ENCODE measurements at regions not wholly inside any gene's neighbourhood (a gene's known extent, or its start where the extent isn't known, plus 50 kb on each side); places are given as distances from the start of the nearest gene placed in this dataset.

DNA sequence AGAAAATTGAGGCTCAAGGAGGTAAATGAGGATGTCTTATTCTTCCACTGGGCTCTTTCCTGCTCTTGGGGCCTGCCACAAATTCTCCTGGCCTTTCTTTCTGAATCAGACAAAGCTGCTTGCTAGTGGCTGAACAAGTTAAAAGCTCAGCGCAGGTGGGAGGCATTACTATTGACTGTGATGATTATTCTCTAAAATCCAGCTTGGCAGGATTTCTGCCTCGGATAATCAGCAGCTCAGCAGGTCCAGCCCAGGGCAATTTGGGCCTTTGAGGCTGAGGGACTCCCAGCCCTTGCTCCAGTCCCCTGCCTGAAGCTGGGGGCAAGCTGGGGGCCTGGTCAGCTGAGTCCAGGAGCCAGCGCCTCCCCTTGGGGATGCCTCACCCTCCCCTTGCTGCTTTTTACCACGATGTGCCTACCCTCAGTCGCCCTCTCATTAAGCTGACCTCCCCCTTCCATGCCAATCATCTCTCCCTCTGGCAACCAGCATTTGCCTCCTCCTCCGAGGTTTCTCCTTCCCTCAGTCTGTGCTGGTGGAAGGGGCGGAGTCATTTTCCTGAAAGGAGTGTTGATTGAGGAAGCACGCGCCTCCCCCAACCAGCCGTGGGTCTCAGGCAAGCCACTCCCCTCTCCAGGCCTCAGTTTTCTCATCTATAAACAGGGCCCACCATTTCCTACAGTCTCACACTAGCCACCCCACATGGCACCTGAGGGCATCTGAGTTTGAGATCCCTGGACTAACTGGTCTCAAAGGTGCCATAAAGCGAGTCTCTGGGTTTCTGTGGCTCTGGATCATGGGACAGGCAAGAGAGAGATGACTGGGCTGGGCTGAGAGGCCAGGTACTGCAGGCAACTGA is 60.6 kb upstream of the PRDM11 start:
- no peak for FAIRE-seq
- no peak for TF ChIP-seq POU2F2 (IDR thresholded peaks at IDR 0.05; ENCODE audit: low read depth, low read length)
- TF ChIP-seq POLR2AphosphoS5 (IDR thresholded peaks at IDR 0.05; ENCODE audit: low read depth, low read length), result no peak
- no peak for TF ChIP-seq POLR2A (IDR thresholded peaks at IDR 0.05; ENCODE audit: low read depth, low read length)
- TF ChIP-seq SPI1 (IDR thresholded peaks at IDR 0.05; ENCODE audit: low read depth, low read length), result no peak
- no peak for TF ChIP-seq PAX5 (IDR thresholded peaks at IDR 0.05; ENCODE audit: insufficient read depth, low read length, severe bottlenecking)
- no peak for TF ChIP-seq TAF1 (IDR thresholded peaks at IDR 0.05; ENCODE audit: low read depth, low read length)
- DNase-seq (ENCODE audit: insufficient read length, low spot score), result no peak

DNA sequence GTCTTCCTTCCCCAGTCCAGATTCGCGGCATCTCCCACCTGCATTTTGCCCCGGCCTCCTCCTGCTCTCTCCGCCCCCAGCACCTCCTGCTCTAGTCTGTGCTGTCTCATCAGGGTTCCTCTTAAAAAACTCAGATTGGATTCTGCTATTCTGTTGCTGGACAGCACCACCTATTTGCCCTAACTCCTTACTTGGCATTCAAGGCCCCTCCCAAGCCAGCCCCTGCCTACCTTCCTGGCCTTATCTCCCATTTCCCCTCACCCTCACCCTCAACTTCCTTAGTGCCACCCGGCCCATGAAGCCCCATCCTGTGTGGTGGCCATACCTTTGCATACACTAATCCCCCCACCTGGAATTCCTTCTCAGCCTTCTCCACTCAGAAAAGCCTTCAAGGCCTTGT is 59.9 kb upstream of the PRDM11 start:
- TF ChIP-seq POU2F2 (IDR thresholded peaks at IDR 0.05; ENCODE audit: low read depth, low read length) (no peak), PAX5 (IDR thresholded peaks at IDR 0.05; ENCODE audit: insufficient read depth, low read length, severe bottlenecking) (no peak), POLR2AphosphoS5 (IDR thresholded peaks at IDR 0.05; ENCODE audit: low read depth, low read length) (no peak), POLR2A (IDR thresholded peaks at IDR 0.05; ENCODE audit: low read depth, low read length) (no peak), SPI1 (IDR thresholded peaks at IDR 0.05; ENCODE audit: low read depth, low read length) (no peak), TAF1 (IDR thresholded peaks at IDR 0.05; ENCODE audit: low read depth, low read length) (no peak)
- FAIRE-seq, result no peak

DNA sequence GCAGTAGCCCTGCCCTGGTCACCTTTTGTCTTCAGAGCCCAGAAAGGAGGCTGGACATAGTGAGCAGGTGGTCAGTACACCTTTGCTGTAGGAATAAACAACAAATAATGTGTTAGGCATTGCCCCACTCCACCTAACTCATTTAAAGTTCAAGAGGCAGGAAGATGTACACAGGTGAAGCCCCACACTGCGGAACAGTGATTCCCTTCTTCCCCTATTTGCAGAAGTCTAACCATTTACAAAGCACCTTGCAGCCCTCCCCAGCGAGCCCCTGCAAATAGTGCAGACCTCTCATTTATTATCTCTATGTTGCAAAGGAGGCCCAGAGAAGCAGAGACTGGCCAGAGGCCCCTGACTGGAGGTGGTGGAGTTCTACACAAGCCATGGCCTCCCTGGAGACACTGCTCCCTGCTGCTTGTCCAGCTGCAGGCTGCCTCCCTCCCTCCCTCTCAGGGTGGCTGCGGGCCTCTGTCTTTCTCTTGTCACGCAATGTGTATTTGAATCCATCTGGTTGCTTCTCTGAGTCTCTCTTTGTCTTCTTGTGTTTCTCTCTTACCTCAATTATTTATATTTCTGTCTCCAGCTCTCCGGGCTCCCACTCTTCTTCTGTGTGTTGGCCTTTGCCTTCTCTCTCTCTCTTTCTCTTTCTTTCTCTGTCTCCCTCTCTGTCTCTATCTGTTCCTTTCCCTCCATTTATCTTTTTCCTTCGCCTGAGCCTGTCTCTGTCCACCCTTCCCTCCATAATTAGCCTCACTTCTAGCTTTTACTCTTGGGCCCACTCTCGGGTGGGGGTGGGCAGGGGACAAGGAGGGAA is 59.1 kb upstream of the PRDM11 start:
- DNase-seq (ENCODE audit: insufficient read length, low spot score) (no peak), FAIRE-seq (no peak)
- TF ChIP-seq TAF1 (IDR thresholded peaks at IDR 0.05; ENCODE audit: low read depth, low read length) (no peak), PAX5 (IDR thresholded peaks at IDR 0.05; ENCODE audit: insufficient read depth, low read length, severe bottlenecking) (no peak), POLR2A (IDR thresholded peaks at IDR 0.05; ENCODE audit: low read depth, low read length) (no peak), POU2F2 (IDR thresholded peaks at IDR 0.05; ENCODE audit: low read depth, low read length) (no peak), SPI1 (IDR thresholded peaks at IDR 0.05; ENCODE audit: low read depth, low read length) (no peak), POLR2AphosphoS5 (IDR thresholded peaks at IDR 0.05; ENCODE audit: low read depth, low read length) (no peak)

More for the DNA sequence above, 59.9 kb upstream of the PRDM11 start:
- DNase-seq (ENCODE audit: insufficient read length, low spot score), result no peak

DNA sequence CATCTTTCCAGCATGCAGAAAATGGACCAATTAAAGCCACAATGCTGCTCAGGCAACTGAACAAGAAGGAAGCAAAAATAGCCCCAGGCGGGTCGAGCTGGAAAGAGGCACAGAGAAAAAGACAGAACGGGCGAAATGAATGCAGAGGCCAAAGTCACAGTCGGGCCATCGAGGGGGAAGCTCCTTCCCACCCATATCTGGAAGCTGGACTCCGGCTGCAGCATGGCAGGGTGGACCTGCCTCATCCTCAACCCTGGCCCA is 58.6 kb upstream of the PRDM11 start:
- no peak for FAIRE-seq
- no peak for DNase-seq (ENCODE audit: insufficient read length, low spot score)
- TF ChIP-seq POLR2AphosphoS5 (IDR thresholded peaks at IDR 0.05; ENCODE audit: low read depth, low read length) (no peak), POU2F2 (IDR thresholded peaks at IDR 0.05; ENCODE audit: low read depth, low read length) (no peak), SPI1 (IDR thresholded peaks at IDR 0.05; ENCODE audit: low read depth, low read length) (no peak), PAX5 (IDR thresholded peaks at IDR 0.05; ENCODE audit: insufficient read depth, low read length, severe bottlenecking) (no peak), TAF1 (IDR thresholded peaks at IDR 0.05; ENCODE audit: low read depth, low read length) (no peak), POLR2A (IDR thresholded peaks at IDR 0.05; ENCODE audit: low read depth, low read length) (no peak)

DNA sequence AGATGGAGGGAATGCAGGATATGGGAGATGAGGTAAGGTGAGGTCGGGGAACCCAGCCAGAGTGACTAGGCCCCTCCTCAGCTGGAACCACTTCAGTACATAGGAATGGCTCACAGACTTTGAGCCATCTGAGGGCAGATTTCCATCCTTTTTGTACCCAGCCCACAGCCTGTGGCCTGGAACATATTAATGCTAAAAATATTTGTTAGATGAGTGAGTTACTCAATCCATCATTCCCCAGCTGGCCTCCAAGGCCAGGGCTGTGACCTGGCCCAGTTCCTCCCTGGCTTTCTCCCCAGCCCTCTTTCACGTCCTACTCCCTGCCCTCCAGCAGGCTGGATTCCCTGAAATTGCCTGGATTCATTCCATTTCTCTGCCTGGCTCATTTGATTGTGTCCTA is 57.2 kb upstream of the PRDM11 start:
- no peak for FAIRE-seq
- TF ChIP-seq POLR2AphosphoS5 (IDR thresholded peaks at IDR 0.05; ENCODE audit: low read depth, low read length) (no peak), SPI1 (IDR thresholded peaks at IDR 0.05; ENCODE audit: low read depth, low read length) (no peak), POLR2A (IDR thresholded peaks at IDR 0.05; ENCODE audit: low read depth, low read length) (no peak), POU2F2 (IDR thresholded peaks at IDR 0.05; ENCODE audit: low read depth, low read length) (no peak), TAF1 (IDR thresholded peaks at IDR 0.05; ENCODE audit: low read depth, low read length) (no peak), PAX5 (IDR thresholded peaks at IDR 0.05; ENCODE audit: insufficient read depth, low read length, severe bottlenecking) (no peak)
- no peak for DNase-seq (ENCODE audit: insufficient read length, low spot score)

DNA sequence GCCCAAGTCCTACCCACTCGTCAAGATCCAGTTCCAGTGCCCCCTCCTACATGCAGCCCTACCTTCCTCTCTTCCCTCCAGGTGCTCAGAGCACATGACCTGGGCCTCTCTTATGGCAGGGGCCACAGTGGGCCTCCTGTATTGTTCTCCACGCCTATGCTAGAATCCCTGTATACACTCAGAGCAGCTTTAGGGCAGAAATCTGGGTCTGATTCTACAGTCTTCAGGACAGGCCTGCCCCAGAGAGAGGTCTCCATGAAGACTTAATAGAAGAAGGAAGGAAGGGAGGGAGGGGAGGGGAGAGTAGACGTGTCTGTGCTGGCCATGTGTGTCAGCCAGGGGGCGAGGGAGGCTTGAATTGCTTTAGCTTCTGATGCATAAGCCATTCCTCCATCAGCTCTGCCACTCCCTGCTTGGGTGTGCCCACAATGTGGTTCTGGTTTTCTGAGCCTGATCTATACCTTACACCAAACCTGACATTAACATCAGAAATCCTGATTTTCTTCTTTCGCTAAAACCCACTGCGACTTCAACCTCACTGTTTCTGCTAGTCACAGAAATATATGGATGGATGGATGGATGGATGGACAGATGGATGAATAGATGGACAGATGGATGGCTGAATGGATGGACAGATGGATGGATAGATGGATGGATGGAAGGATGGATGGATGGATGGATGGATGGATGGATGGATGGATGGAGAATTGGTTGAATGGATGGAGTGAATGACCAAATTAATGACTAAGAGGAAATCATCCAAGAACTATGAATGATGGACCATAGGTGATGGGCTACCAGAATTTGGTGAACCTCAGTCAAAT is 56.6 kb upstream of the PRDM11 start:
- TF ChIP-seq TAF1 (IDR thresholded peaks at IDR 0.05; ENCODE audit: low read depth, low read length) (no peak), POU2F2 (IDR thresholded peaks at IDR 0.05; ENCODE audit: low read depth, low read length) (no peak), POLR2AphosphoS5 (IDR thresholded peaks at IDR 0.05; ENCODE audit: low read depth, low read length) (no peak), POLR2A (IDR thresholded peaks at IDR 0.05; ENCODE audit: low read depth, low read length) (no peak), SPI1 (IDR thresholded peaks at IDR 0.05; ENCODE audit: low read depth, low read length) (no peak), PAX5 (IDR thresholded peaks at IDR 0.05; ENCODE audit: insufficient read depth, low read length, severe bottlenecking) (no peak)
- DNase-seq (ENCODE audit: insufficient read length, low spot score), result no peak
- FAIRE-seq, result no peak

DNA sequence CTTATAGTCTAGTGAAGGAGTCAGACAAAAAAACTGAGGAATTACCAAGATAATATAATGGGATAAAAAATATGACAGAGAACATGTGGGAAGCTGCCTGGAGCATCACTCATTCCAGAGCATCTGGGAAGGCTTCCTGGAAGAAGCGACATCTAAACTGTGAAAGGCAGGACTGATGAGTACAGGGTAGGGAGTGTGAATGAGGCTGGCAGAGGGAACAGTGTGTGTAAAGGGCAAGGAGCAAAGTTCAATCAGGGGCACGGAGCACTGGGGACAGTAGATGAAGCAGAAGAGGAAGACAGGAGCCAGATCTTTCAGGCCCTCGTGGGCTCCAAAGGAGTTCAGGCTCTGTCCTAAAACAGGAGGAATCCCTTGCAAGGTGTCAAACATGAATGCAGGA is 55.8 kb upstream of the PRDM11 start:
- TF ChIP-seq PAX5 (IDR thresholded peaks at IDR 0.05; ENCODE audit: insufficient read depth, low read length, severe bottlenecking) (no peak), POLR2A (IDR thresholded peaks at IDR 0.05; ENCODE audit: low read depth, low read length) (no peak), SPI1 (IDR thresholded peaks at IDR 0.05; ENCODE audit: low read depth, low read length) (no peak)
- no peak for FAIRE-seq
- no peak for DNase-seq (ENCODE audit: insufficient read length, low spot score)

DNA sequence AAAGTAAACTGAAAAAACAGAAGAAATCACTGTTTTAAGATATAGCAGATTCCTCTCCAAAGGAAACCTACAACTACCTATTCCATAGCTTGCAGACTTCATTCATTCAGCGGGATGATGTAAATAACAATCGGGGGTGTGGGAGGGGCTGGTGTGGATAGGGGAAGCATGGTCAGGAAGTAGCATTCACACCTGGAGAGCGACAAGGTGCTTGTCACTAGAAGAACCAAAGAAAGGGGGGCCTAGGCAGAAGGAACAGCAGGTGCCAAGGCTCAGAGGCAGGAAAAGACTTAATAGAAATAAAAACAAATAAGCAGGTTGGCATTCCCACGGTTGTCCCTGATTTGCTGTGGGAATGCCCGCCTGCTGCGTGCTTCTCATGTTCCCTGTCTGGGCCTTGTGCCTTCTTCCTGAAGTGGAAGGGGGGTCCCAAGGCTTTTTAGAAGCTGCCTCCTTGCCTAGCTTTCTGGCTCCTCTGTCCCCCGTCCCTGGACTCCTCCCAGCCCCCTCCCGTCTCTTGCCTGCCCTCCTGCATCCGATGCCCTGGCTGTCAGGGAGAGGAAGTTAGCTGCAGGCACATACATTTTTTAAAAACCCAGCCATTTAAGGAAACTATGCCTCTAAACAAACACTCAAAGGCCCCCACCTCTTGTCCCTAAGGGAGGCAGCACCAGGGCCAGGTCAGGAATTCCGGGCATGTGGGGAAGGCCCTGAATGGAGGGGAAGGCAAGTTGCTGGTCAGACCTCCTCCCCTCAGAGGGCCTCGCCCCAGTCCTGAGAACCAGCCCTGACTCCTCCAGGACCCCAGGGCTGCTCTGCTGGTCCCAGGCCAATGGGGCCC is 54.7 kb upstream of the PRDM11 start:
- DNase-seq (ENCODE audit: insufficient read length, low spot score), result no peak
- no peak for TF ChIP-seq PAX5 (IDR thresholded peaks at IDR 0.05; ENCODE audit: insufficient read depth, low read length, severe bottlenecking)
- FAIRE-seq, result no peak
